ENCODE measurements at regions not wholly inside any gene's neighbourhood (a gene's known extent, or its start where the extent isn't known, plus 50 kb on each side); places are given as distances from the start of the nearest gene placed in this dataset.
"Not testable (repeated sequence)": the region's sequence is repeated elsewhere in the genome, so short reads cannot be mapped to it uniquely, and the experiment has no call there.

- Histone ChIP-seq H2AFZ (ENCODE audit: low read length, unreplicated experiment) (no peak overlapping the region), H3K4me1 (ENCODE audit: control insufficient read depth, insufficient read depth, low read length, unreplicated experiment) (no peaks in the 10 kb centered on the region), H3K4me3 (ENCODE audit: low read depth, low read length) (no peak overlapping the region), H3K27ac (ENCODE audit: low read depth, low read length) (no peak overlapping the region), H3K79me2 (ENCODE audit: control insufficient read depth, insufficient read depth, low read length, unreplicated experiment) (no peaks in the 10 kb centered on the region), H3K27me3 (ENCODE audit: insufficient read depth, low read length) (no peaks in the 10 kb centered on the region), H3K36me3 (ENCODE audit: insufficient read depth, low read length) (no peaks in the 10 kb centered on the region)
Observed at GRCh38 chr4:116122124-116122523, 963.3 kb downstream of the TRAM1L1 start.

GRCh38 chr4:116118221-116118620 lies 967.2 kb downstream of the TRAM1L1 start:
- Histone ChIP-seq H3K4me3 (ENCODE audit: low read depth, low read length) (no peak overlapping the region), H3K4me1 (ENCODE audit: control insufficient read depth, insufficient read depth, low read length, unreplicated experiment) (no peaks in the 10 kb centered on the region), H3K27me3 (ENCODE audit: insufficient read depth, low read length) (no peaks in the 10 kb centered on the region), H3K36me3 (ENCODE audit: insufficient read depth, low read length) (no peaks in the 10 kb centered on the region), H3K79me2 (ENCODE audit: control insufficient read depth, insufficient read depth, low read length, unreplicated experiment) (no peaks in the 10 kb centered on the region), H3K27ac (ENCODE audit: low read depth, low read length) (no peak overlapping the region), H2AFZ (ENCODE audit: low read length, unreplicated experiment) (no peak overlapping the region)

- not testable (repeated sequence) for H3K4me3 ChIP-seq (ENCODE audit: low read depth, low read length); H3K36me3 ChIP-seq (ENCODE audit: insufficient read depth, low read length)
Observed at GRCh38 chr4:116112861-116113260, 972.5 kb downstream of the TRAM1L1 start.

GRCh38 chr4:116110713-116111112 lies 974.7 kb downstream of the TRAM1L1 start:
- no peak overlapping the region for H3K4me3 ChIP-seq (ENCODE audit: low read depth, low read length)
- H3K4me1 ChIP-seq (ENCODE audit: control insufficient read depth, insufficient read depth, low read length, unreplicated experiment) = no peaks in the 10 kb centered on the region
- no peak overlapping the region for H3K27ac ChIP-seq (ENCODE audit: low read depth, low read length)
- no peaks in the 10 kb centered on the region for H3K79me2 ChIP-seq (ENCODE audit: control insufficient read depth, insufficient read depth, low read length, unreplicated experiment)
- H3K36me3 ChIP-seq (ENCODE audit: insufficient read depth, low read length) = no peaks in the 10 kb centered on the region
- no peak overlapping the region for H2AFZ ChIP-seq (ENCODE audit: low read length, unreplicated experiment)
- no peaks in the 10 kb centered on the region for H3K27me3 ChIP-seq (ENCODE audit: insufficient read depth, low read length)

More at GRCh38 chr4:116112861-116113260, 972.5 kb downstream of the TRAM1L1 start:
- not testable (repeated sequence) for H3K4me1 ChIP-seq (ENCODE audit: control insufficient read depth, insufficient read depth, low read length, unreplicated experiment); H3K27ac ChIP-seq (ENCODE audit: low read depth, low read length); H3K79me2 ChIP-seq (ENCODE audit: control insufficient read depth, insufficient read depth, low read length, unreplicated experiment); H3K27me3 ChIP-seq (ENCODE audit: insufficient read depth, low read length); H2AFZ ChIP-seq (ENCODE audit: low read length, unreplicated experiment)

GRCh38 chr4:116108606-116109005 lies 976.8 kb downstream of the TRAM1L1 start:
- no peaks in the 10 kb centered on the region for H3K27me3 ChIP-seq (ENCODE audit: insufficient read depth, low read length)
- H3K4me1 ChIP-seq (ENCODE audit: control insufficient read depth, insufficient read depth, low read length, unreplicated experiment) = no peaks in the 10 kb centered on the region
- no peaks in the 10 kb centered on the region for H3K36me3 ChIP-seq (ENCODE audit: insufficient read depth, low read length)
- no peak overlapping the region for H3K27ac ChIP-seq (ENCODE audit: low read depth, low read length)
- H3K79me2 ChIP-seq (ENCODE audit: control insufficient read depth, insufficient read depth, low read length, unreplicated experiment) = no peaks in the 10 kb centered on the region
- no peak overlapping the region for H3K4me3 ChIP-seq (ENCODE audit: low read depth, low read length)
- H2AFZ ChIP-seq (ENCODE audit: low read length, unreplicated experiment) = no peak overlapping the region

- H3K79me2 ChIP-seq (ENCODE audit: control insufficient read depth, insufficient read depth, low read length, unreplicated experiment) = no peaks in the 10 kb centered on the region
- no peak overlapping the region for H3K27ac ChIP-seq (ENCODE audit: low read depth, low read length)
- H3K27me3 ChIP-seq (ENCODE audit: insufficient read depth, low read length) = no peaks in the 10 kb centered on the region
- H3K4me1 ChIP-seq (ENCODE audit: control insufficient read depth, insufficient read depth, low read length, unreplicated experiment) = no peaks in the 10 kb centered on the region
- no peak overlapping the region for H2AFZ ChIP-seq (ENCODE audit: low read length, unreplicated experiment)
- H3K4me3 ChIP-seq (ENCODE audit: low read depth, low read length) = no peak overlapping the region
- H3K36me3 ChIP-seq (ENCODE audit: insufficient read depth, low read length) = no peaks in the 10 kb centered on the region
Observed at GRCh38 chr4:116101321-116101720, 984.1 kb downstream of the TRAM1L1 start.

GRCh38 chr4:116099596-116099995 lies 985.8 kb downstream of the TRAM1L1 start:
- H3K36me3 ChIP-seq (ENCODE audit: insufficient read depth, low read length) = no peaks in the 10 kb centered on the region
- H3K4me1 ChIP-seq (ENCODE audit: control insufficient read depth, insufficient read depth, low read length, unreplicated experiment) = no peaks in the 10 kb centered on the region
- no peak overlapping the region for H3K4me3 ChIP-seq (ENCODE audit: low read depth, low read length)
- no peak overlapping the region for H2AFZ ChIP-seq (ENCODE audit: low read length, unreplicated experiment)
- no peak overlapping the region for H3K27ac ChIP-seq (ENCODE audit: low read depth, low read length)
- no peaks in the 10 kb centered on the region for H3K79me2 ChIP-seq (ENCODE audit: control insufficient read depth, insufficient read depth, low read length, unreplicated experiment)
- H3K27me3 ChIP-seq (ENCODE audit: insufficient read depth, low read length) = no peaks in the 10 kb centered on the region

GRCh38 chr4:116097353-116097752 lies 983.9 kb upstream of the NDST4 start:
- not testable (repeated sequence) for H3K79me2 ChIP-seq (ENCODE audit: control insufficient read depth, insufficient read depth, low read length, unreplicated experiment); H3K36me3 ChIP-seq (ENCODE audit: insufficient read depth, low read length); H3K4me1 ChIP-seq (ENCODE audit: control insufficient read depth, insufficient read depth, low read length, unreplicated experiment); H3K4me3 ChIP-seq (ENCODE audit: low read depth, low read length); H3K27me3 ChIP-seq (ENCODE audit: insufficient read depth, low read length); H3K27ac ChIP-seq (ENCODE audit: low read depth, low read length); H2AFZ ChIP-seq (ENCODE audit: low read length, unreplicated experiment)

GRCh38 chr4:116092961-116093360 lies 979.5 kb upstream of the NDST4 start:
- Histone ChIP-seq H3K27me3 (ENCODE audit: insufficient read depth, low read length) (no peaks in the 10 kb centered on the region), H3K36me3 (ENCODE audit: insufficient read depth, low read length) (no peaks in the 10 kb centered on the region), H3K4me1 (ENCODE audit: control insufficient read depth, insufficient read depth, low read length, unreplicated experiment) (no peaks in the 10 kb centered on the region), H3K27ac (ENCODE audit: low read depth, low read length) (no peak overlapping the region), H3K79me2 (ENCODE audit: control insufficient read depth, insufficient read depth, low read length, unreplicated experiment) (no peaks in the 10 kb centered on the region), H3K4me3 (ENCODE audit: low read depth, low read length) (no peak overlapping the region), H2AFZ (ENCODE audit: low read length, unreplicated experiment) (no peak overlapping the region)

- Histone ChIP-seq H3K27me3 (ENCODE audit: insufficient read depth, low read length) (no peaks in the 10 kb centered on the region), H3K36me3 (ENCODE audit: insufficient read depth, low read length) (no peaks in the 10 kb centered on the region), H3K4me3 (ENCODE audit: low read depth, low read length) (no peak overlapping the region), H3K79me2 (ENCODE audit: control insufficient read depth, insufficient read depth, low read length, unreplicated experiment) (no peaks in the 10 kb centered on the region), H3K4me1 (ENCODE audit: control insufficient read depth, insufficient read depth, low read length, unreplicated experiment) (no peaks in the 10 kb centered on the region), H3K27ac (ENCODE audit: low read depth, low read length) (no peak overlapping the region), H2AFZ (ENCODE audit: low read length, unreplicated experiment) (no peak overlapping the region)
Observed at GRCh38 chr4:116088771-116089170, 975.4 kb upstream of the NDST4 start.

GRCh38 chr4:116082808-116083366 lies 969.5 kb upstream of the NDST4 start:
- Histone ChIP-seq H3K36me3 (ENCODE audit: insufficient read depth, low read length) (no peaks in the 10 kb centered on the region), H3K4me3 (ENCODE audit: low read depth, low read length) (no peak overlapping the region), H3K27me3 (ENCODE audit: insufficient read depth, low read length) (no peaks in the 10 kb centered on the region), H3K4me1 (ENCODE audit: control insufficient read depth, insufficient read depth, low read length, unreplicated experiment) (no peaks in the 10 kb centered on the region), H3K79me2 (ENCODE audit: control insufficient read depth, insufficient read depth, low read length, unreplicated experiment) (no peaks in the 10 kb centered on the region), H2AFZ (ENCODE audit: low read length, unreplicated experiment) (no peak overlapping the region), H3K27ac (ENCODE audit: low read depth, low read length) (no peak overlapping the region)

All from ACC112 (cell line).